C4-2B (cell line): ENCODE measurements at regions not wholly inside any gene's neighbourhood (a gene's known extent, or its start where the extent isn't known, plus 50 kb on each side); places are given as distances from the start of the nearest gene placed in this dataset.

ENCODE experiments used
- H3K27ac ChIP-seq: fragments of 450-650 bp; 2 replicates; pipeline ENCODE4 v1.5.1; 2017
- CTCF ChIP-seq: fragments of 450-650 bp; conservative IDR thresholded peaks from 2 replicates; pipeline ENCODE4 v1.5.1; 2017; ENCODE audit warnings: mild to moderate bottlenecking
- ZFX ChIP-seq: fragments of 450-650 bp; IDR thresholded peaks from 2 replicates; pipeline ENCODE4 v1.6.1; 2017

GRCh38 chr3:64303881-64304280, 78.6 kb upstream of the PRICKLE2 start:
- no peak for TF ChIP-seq ZFX
- no peak for TF ChIP-seq CTCF
- H3K27ac ChIP-seq = no peak overlapping the region

GRCh38 chr3:64303401-64303800, 78.1 kb upstream of the PRICKLE2 start:
- TF ChIP-seq ZFX (no peak), CTCF (no peak)

GRCh38 chr3:64301476-64301875, 76.2 kb upstream of the PRICKLE2 start:
- no peak for TF ChIP-seq ZFX
- no peak for TF ChIP-seq CTCF

More at GRCh38 chr3:64303401-64303800, 78.1 kb upstream of the PRICKLE2 start:
- H3K27ac ChIP-seq = no peak overlapping the region

GRCh38 chr3:64300790-64301423, 75.6 kb upstream of the PRICKLE2 start:
- no peak overlapping the region for H3K27ac ChIP-seq
- no peak for TF ChIP-seq ZFX
- TF ChIP-seq CTCF = no peak

More at GRCh38 chr3:64301476-64301875, 76.2 kb upstream of the PRICKLE2 start:
- H3K27ac ChIP-seq = no peak overlapping the region

GRCh38 chr3:64299206-64299605, 73.9 kb upstream of the PRICKLE2 start:
- TF ChIP-seq ZFX (no peak), CTCF (no peak)
- no peak overlapping the region for H3K27ac ChIP-seq

- H3K27ac ChIP-seq = no peak overlapping the region
- TF ChIP-seq CTCF (no peak), ZFX (no peak)
Observed at GRCh38 chr3:64297563-64297962, 72.3 kb upstream of the PRICKLE2 start.

GRCh38 chr3:64295594-64295993, 70.3 kb upstream of the PRICKLE2 start:
- H3K27ac ChIP-seq = no peak overlapping the region
- TF ChIP-seq CTCF (no peak), ZFX (no peak)
